ENCODE measurements at regions not wholly inside any gene's neighbourhood (a gene's known extent, or its start where the extent isn't known, plus 50 kb on each side); places are given as distances from the start of the nearest gene placed in this dataset.

DNA sequence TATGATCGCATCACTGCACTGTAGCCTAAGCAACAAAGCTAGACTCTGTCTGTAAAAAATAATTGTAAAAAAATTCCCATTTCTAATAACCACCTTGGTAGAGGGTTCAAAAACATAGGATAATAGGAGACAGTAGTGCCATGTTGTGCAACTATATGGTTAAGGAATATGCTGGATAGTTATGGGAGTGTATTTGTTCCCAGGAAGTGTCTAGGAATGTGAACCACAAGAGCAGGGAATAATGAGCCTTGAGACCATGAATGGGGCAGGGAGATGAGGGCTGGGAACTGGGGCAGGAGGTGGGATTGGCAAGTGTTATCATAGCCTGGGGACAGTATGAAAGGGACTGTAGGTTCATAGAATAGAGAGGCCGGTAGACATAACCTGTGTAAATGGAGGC, 50.4 kb downstream of the RUSC2 start:
- Histone ChIP-seq H3K56ac (replicated peaks; ENCODE audit: insufficient read length, low read depth, low read length) (no peak overlapping the region), H3K27ac (ENCODE audit: low read depth, low read length) (no peak overlapping the region), H3K23ac (ENCODE audit: insufficient read length) (no peak overlapping the region), H2BK120ac (replicated peaks; ENCODE audit: low read depth, low read length) (no peak overlapping the region), H3K9ac (replicated peaks in 1 of 4; ENCODE audit: extremely low read depth in 1 of 4, low read depth in 3 of 4, low read length in 3 of 4) (no peak overlapping the region), H2BK20ac (ENCODE audit: low read length) (no peak overlapping the region), H3K4me2 (ENCODE audit: insufficient read depth in 1 of 2, low read depth in 2 of 2, low read length in 2 of 2) (no peak overlapping the region; a peak in 1 of 4 replicates), H3K4me1 (replicated peaks in 1 of 4; ENCODE audit: control insufficient read depth in 3 of 4, insufficient read depth in 4 of 4, low read length in 3 of 4) (peaks cover 10 to 22% (median 13%) of the 10 kb centered on the region in 4 experiments), H4K5ac (ENCODE audit: insufficient read length, low read depth, low read length) (no peak overlapping the region), H3K4me3 (ENCODE audit: extremely low read depth in 1 of 4, insufficient read depth in 2 of 4, low read depth in 3 of 4, low read length in 4 of 4) (no peak overlapping the region), H3K9me3 (ENCODE audit: insufficient read depth in 2 of 2, low read depth in 1 of 2, low read length in 1 of 2) (no peaks in the 10 kb centered on the region), H3K27me3 (replicated peaks in 1 of 4; ENCODE audit: control insufficient read depth in 3 of 4, extremely low read depth in 1 of 4, insufficient read depth in 3 of 4, low read length in 3 of 4) (no peaks in the 10 kb centered on the region), H4K8ac (ENCODE audit: extremely low read depth, insufficient read depth, low read length) (no peak overlapping the region), H2BK15ac (ENCODE audit: low read length) (no peak overlapping the region), H2AK5ac (ENCODE audit: low read depth, low read length) (no peak overlapping the region), H4K20me1 (replicated peaks in 1 of 2; ENCODE audit: control insufficient read depth in 1 of 2, insufficient read depth in 2 of 2, low read length in 2 of 2) (no peaks in the 10 kb centered on the region), H4K91ac (replicated peaks; ENCODE audit: insufficient read length, low read length) (no peak overlapping the region), H2BK12ac (ENCODE audit: low read depth, low read length) (no peak overlapping the region), H2AFZ (ENCODE audit: low read length) (no peak overlapping the region), H3K23me2 (ENCODE audit: low read depth, low read length) (peaks cover 3% of the 10 kb centered on the region), H3K79me1 (ENCODE audit: low read depth, low read length) (0 out of 2 replicates have a peak, but pooled peaks cover 2% of the 10 kb centered on the region), H2BK5ac (ENCODE audit: low read depth, low read length) (no peak overlapping the region), H3K4ac (replicated peaks; ENCODE audit: insufficient read length, low read depth, low read length) (no peak overlapping the region), H3K18ac (ENCODE audit: extremely low read depth, low read length) (no peak overlapping the region), H3K14ac (ENCODE audit: insufficient read length) (no peak overlapping the region), H3K36me3 (ENCODE audit: control insufficient read depth in 2 of 4, insufficient read depth in 4 of 4, low read length in 3 of 4) (no peaks in the 10 kb centered on the region), H3K79me2 (ENCODE audit: control insufficient read depth in 1 of 2, insufficient read depth in 2 of 2, low read length in 2 of 2) (no peaks in the 10 kb centered on the region)
- CTCF ChIA-PET (ENCODE audit: partially characterized antibody) = interaction anchor here (0.6 to 3.6 kb wide), 7 partner anchors 13 to 244 kb away, joined by 3 to 30 read pairs (median 5); no protein-coding TSS in a partner anchor
- FAIRE-seq (no peak), DNase-seq (ENCODE audit: low read depth in 1 of 2, low spot score in 2 of 2) (no peak)
- WGBS, 2 experiments (ENCODE audit: extremely low coverage in 1 of 2, insufficient coverage in 1 of 2, insufficient read length in 1 of 2, insufficient replicate concordance in 2 of 2, low coverage in 1 of 2, low lambda C conversion rate in 2 of 2, missing lambda C conversion rate in 1 of 2) = 96% methylated on average over 2 of the region's 2 CpGs; no CpG with 5 or more reads in 1 of the 2 experiments
- POLR2A ChIA-PET (ENCODE audit: partially characterized antibody) = interaction anchor here (2.2 to 2.7 kb wide), 2 partner anchors 9 to 22 kb away, joined by 7 to 11 read pairs; no protein-coding TSS in a partner anchor
- no peak for TF ChIP-seq GTF2F1 (IDR thresholded peaks at IDR 0.05; ENCODE audit: borderline replicate concordance, low read depth, low read length)

Data from H1 (cell line).